ENCODE measurements at regions not wholly inside any gene's neighbourhood (a gene's known extent, or its start where the extent isn't known, plus 50 kb on each side); places are given as distances from the start of the nearest gene placed in this dataset.
"Not testable (repeated sequence)": the region's sequence is repeated elsewhere in the genome, so short reads cannot be mapped to it uniquely, and the experiment has no call there.

DNA sequence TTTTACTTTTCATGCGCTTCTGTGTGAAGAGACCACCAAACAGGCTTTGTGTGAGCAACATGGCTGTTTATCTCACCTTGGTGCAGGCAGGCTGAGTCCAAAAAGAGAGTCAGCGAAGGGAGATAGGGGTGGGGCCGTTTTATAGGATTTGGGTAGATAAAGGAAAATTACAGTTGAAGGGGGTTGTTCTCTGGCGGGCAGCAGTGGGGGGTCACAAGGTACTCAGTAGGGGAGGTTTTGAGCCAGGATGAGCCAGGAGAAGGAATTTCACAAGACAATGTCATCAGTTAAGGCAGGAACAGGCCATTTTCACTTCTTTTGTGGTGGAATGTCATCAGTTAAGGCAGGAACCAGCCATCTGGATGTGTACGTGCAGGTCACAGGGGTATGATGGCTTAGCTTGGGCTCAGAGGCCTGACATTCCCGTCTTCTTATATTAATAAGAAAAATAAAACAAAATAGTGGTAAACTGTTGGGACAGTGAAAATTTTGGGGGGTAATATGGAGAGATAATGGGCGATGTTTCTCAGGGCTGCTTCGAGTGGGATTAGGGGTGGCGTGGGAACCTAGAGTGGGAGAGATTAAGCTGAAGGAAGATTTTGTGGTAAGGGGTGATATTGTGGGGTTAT, 670.0 kb downstream of the SUCLG1 start:
- DNase-seq: not testable (repeated sequence)

DNA sequence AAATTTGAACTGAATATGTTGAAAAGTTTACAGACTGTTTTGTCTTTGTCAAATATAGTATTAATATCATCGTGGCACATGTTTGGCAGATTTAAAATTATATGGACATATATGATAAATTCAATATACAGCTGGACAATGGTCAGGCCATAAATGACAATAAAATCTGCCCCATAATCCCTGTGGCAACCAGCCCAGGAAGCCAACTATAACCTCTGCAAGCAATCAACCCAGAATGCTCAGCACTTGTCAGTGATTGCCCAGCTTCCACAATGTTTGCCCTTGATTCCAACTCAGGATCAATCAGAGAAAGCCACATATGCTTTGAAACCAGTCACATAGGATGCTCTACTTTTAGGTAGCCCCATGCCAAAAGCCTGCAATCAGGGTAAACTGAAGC, 671.9 kb downstream of the SUCLG1 start:
- no peak for DNase-seq

DNA sequence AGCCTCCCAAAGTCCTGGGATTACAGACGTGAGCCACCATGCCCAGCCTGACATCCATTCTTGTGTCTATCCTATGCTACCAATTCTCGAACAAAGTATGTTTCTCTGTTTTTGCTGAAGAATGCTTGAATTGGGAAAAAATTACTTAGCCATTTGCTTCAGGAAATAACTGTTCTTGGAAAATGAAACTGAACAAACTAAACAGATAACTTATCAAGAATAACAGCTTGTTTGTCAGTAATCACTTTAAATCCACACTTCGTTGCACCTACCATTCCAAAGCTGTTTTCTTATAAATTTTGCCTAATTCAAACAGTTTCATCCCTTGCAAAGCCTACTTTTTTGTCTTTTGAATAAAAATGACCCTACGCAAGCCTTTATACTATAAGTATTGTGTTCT, 672.9 kb downstream of the SUCLG1 start:
- no peak for DNase-seq

DNA sequence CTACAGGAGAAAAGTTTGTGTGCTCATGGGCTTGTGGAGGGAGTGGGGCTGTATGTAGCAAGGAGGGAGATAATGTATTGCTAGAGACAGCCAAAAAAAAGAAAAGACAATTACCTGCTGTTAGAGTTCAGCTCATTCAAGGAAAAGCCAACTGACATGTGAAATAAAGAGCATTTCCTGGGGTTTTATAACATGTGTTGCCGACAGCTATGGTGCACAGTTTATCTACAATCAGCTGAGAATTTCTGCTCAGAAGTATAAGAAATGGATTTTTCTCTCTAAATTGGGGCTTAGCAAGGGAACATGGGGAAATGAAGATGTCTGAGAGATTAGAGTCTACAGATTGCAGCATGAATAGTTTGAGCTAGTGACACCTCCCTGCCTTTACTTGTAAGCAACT, 674.1 kb downstream of the SUCLG1 start:
- no peak for DNase-seq

- DNase-seq: no peak
Observed at GRCh38 chr2:83784315-83784714, 674.8 kb downstream of the SUCLG1 start.

DNA sequence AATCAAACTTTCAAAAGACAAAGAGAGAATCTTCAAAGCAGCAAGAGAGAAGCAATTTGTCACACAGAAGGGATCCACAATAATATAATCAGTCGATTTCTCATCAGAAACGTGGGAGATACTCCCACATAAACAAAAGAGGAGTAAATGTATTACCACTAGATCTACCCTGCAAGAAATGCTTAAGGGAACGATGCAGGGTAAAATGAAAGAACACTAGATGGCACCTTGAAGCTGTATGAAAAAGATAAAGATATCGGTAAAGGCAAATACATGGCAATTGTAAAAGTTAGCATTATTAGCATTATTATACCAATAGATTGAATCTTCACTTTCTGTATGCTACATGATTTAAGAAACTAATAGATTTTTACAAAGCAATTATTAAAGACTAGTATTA, 677.0 kb downstream of the SUCLG1 start:
- no peak for DNase-seq

DNA sequence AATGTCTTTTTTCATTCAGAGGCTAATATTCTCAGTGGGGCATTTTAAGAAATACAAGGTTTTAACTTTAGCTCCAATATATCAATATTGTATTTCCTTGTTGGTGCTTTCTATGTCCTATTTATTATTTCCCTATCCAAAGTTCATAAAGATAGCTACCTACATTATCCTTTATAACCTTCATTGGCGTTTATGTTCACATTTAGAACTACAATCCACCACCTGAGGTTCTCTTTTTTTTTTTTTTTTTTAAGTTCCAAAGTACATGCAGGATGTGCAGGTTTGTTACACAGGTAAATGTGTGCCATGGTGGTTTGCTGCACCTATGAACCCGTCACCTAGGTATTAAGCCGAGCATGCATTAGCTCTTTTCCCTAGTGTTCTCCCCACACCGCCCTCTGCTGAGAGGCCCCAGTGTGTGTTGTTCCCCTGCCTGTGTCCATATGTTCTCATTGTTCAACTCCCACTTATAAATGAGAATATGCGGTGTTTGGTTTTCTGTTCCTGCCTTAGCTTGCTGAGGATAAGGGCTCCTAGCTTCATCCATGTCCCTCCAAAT, 694.6 kb downstream of the SUCLG1 start:
- DNase-seq: no peak

DNA sequence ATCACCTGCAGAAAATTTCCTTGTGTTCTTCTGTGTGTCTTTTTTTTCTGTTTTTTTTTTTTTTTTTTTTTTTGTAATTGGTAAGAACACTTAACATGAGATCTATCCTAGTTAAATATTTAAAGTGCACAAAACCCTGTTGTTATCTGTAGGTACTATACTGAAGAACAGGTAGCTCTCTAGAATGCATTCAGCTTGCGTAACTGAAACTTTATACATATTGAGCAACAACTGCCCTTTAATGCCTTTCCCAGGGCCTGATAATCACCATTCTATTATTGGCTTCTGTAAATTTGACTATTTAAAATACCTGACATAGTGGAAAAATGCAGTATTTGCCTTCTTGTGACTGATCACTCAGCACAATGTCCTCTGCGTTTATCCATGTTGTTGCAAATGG, 701.8 kb downstream of the SUCLG1 start:
- DNase-seq: no peak

DNA sequence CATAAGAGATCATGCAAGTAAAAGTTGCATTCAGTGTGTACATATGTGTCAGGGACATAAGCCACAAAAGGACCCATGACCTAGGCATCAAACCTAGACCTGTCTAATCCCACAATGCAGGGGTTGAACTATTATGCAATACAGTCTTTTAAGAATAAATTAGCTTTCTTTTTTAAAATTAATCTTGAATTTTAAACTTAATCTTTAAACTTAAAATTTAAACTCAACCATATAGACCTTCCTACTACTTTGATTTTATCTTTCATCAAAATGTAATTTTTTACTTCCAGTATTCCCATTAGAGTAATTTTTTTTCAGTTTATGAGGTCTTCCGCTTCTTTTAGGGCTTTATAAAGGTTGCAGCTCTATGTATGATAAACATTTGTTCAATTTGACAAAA, 702.9 kb downstream of the SUCLG1 start:
- DNase-seq: no peak

- DNase-seq: no peak
Observed at GRCh38 chr2:83747141-83747540, 711.9 kb downstream of the SUCLG1 start.

DNA sequence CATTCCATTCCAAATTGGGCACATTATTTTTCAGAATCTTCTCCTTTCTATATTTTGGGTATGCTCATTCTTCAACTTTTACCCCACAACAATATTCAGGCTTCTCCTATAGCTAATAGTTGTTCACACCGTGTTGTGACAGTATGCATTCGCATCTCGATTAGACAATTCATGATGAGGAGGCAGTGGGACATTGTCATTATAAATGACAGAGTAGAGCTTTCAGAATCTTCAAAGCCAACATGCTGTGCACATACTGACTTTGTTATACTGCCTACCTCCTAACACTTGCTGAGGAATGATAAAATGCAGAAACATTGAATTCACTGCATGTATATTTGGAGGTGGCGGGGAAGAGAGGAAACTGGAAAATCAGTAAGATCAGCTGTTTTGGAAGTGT, 714.2 kb downstream of the SUCLG1 start:
- DNase-seq: no peak

DNA sequence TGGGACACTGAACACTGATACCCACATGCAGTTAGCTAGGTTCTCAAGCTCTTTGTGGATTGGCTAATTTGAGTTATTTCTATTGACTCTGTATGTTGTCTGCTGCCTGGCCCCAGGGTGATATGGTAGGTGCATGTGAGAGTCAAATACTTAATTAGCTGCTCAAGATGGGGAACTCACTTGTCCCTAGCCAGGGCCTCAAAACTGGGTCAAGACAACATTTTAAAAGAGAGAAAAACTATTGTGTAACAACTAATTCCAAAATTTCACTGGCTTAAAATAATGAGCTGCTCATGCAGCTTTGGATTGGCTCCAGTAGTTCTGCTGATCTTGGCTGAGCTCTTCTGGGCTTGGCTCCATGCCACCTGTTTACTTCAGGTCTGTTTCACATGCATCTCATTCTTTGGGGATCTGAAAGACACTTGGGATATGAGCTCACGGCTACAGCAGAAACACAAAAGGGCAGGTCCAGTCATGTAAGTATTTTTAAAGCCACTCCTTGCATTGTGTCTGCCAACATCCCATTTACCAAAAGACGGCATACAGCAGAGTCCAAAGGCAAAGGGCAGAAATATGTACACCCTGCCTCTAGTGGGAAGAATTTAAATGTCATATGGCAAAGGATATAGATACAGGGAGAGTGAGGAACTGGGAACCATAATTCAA, 716.8 kb downstream of the SUCLG1 start:
- DNase-seq: no peak

- no peak for DNase-seq
Observed at GRCh38 chr2:83730223-83730622, 728.9 kb downstream of the SUCLG1 start.

DNA sequence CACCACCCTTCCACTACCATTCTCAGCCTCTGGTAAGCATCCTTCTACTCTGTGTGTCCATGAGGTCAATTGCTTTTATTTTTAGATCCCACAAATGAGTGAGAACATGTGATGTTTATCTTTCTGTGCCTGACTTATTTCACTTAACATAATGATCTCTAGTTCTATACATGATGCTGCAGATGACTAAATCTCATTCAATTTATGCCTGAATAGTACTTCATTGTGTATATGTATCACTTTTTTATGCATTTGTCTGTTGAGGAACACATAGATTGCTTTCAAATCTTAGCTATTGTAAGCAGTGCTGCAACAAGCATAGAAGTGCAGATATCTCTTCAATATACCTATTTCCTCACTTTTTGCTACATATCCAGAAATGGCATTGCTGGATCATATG, 733.3 kb downstream of the SUCLG1 start:
- DNase-seq: no peak

- DNase-seq: no peak
Observed at GRCh38 chr2:83705146-83705545, 753.9 kb downstream of the SUCLG1 start.

- no peak for DNase-seq
Observed at GRCh38 chr2:83703598-83703997, 755.5 kb downstream of the SUCLG1 start.

- no peak for DNase-seq
Observed at GRCh38 chr2:83696838-83697237, 762.2 kb downstream of the SUCLG1 start.

DNA sequence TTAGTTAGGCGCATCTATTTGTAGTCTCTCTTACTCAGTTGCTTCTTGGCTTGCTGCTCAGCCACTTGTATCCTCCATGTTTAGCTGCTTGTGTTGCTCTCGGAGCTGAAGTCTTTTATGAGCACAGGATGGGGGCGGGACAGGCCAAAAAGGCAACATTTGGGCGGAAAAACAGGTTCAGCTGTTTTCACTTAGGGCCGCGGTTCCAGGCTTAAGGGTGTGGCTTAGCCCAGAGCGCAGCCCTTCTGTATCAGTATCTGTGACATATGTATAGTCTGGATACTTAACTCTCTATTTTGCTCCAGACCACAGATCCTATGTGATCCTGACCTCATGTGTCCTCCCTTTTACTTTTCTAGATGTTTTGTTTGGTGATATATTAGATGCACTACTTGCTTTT, 763.5 kb downstream of the SUCLG1 start:
- DNase-seq: no peak

DNA sequence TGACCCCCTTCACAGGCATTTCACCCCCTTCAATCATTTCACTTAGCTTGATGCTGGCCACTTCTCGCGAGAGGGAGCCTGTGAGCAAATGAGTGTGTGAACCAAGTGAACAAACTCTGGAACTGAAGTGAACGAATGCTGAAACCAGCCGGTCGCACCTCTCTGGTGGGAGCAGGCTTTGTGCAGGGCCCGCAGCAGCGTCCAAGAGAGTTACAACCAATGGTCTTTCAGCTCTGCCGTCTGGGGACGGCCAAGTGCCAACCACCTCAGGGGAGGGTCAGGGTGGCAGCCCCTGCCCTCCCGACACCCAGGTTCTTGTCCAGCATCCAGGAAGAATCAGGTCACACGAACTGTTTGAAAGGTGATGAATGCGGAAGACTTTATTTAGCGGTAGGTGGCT, 764.0 kb downstream of the SUCLG1 start:
- DNase-seq: no peak

GRCh38 chr2:83689402-83689801, 769.7 kb downstream of the SUCLG1 start:
- DNase-seq: no peak

DNA sequence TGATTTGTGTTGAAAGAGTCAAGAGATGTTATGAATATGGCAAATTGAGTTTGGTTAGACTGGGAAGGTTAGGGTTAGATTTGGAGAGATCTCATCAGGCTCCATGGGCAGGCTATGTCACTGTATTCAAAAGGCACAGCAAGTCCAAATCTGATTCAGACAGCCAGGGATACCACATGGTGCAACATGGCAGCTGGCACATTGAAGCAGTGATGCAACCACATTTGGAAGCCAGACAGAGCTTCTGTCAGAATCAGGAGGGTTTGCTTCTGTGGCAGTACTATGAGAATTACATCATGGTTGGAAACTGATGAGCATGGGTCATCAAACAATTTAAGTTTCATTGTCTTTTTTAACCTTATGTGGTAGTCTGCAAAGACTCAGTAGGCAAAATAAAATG, 772.2 kb downstream of the SUCLG1 start:
- DNase-seq: peak in 28 of 51 donors; percentile 0 to 69 (median 17)

DNA sequence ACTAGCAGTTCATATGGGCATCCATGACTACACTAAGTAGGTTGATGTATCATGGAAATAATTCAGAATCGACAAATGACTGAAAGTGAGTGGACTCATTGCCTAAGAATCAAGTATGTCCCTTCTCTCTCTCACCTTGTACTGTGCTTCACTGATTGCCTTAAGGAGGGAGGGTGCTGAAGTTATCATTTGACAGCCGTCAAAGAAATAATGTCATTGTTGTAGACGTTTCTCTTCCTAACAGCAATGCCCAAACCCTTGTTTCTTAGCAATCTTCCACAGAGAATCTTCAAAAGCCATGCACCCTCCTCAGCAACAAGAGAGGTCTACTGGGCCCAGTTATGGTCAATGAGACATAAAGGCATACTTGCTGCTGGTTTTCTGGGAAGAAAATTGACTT, 785.0 kb downstream of the SUCLG1 start:
- no peak for DNase-seq

GRCh38 chr2:83665894-83666293, 793.2 kb downstream of the SUCLG1 start:
- no peak for DNase-seq

Measured in hypothalamus (tissue), 51 donors.